ENCODE measurements at regions not wholly inside any gene's neighbourhood (a gene's known extent, or its start where the extent isn't known, plus 50 kb on each side); places are given as distances from the start of the nearest gene placed in this dataset.

- TF ChIP-seq CTCF (IDR thresholded peaks at IDR 0.05) (no peak), POLR2A (IDR thresholded peaks at IDR 0.05) (no peak), POLR2AphosphoS5 (IDR thresholded peaks at IDR 0.05; ENCODE audit: insufficient read depth in 1 of 2, low read depth in 1 of 2) (no peak)
Observed at GRCh38 chr4:3699261-3699660, 66.9 kb upstream of the ADRA2C start.
